ENCODE measurements at regions not wholly inside any gene's neighbourhood (a gene's known extent, or its start where the extent isn't known, plus 50 kb on each side); places are given as distances from the start of the nearest gene placed in this dataset.

GRCh38 chr12:77256956-77257355, 191.6 kb upstream of the E2F7 start:
- no peak for ATAC-seq

GRCh38 chr12:77253321-77253720, 188.0 kb upstream of the E2F7 start:
- H3K27me3 ChIP-seq (ENCODE audit: low read depth) = no peaks in the 10 kb centered on the region
- H3K4me1 ChIP-seq = no peaks in the 10 kb centered on the region
- H3K27ac ChIP-seq = no peak overlapping the region
- ATAC-seq = no peak
- H3K4me3 ChIP-seq = no peak overlapping the region
- no peak for DNase-seq
- H3K36me3 ChIP-seq = no peaks in the 10 kb centered on the region
- no peaks in the 10 kb centered on the region for H3K9me3 ChIP-seq
- intact Hi-C loops (cut with DNase I) = no loop called here
- no peak for TF ChIP-seq CTCF (IDR thresholded peaks at IDR 0.05)

More at GRCh38 chr12:77256956-77257355, 191.6 kb upstream of the E2F7 start:
- intact Hi-C loops (cut with DNase I) = no loop called here
- no peaks in the 10 kb centered on the region for H3K4me1 ChIP-seq
- no peaks in the 10 kb centered on the region for H3K36me3 ChIP-seq
- no peak for TF ChIP-seq CTCF (IDR thresholded peaks at IDR 0.05)
- H3K27me3 ChIP-seq (ENCODE audit: low read depth) = no peaks in the 10 kb centered on the region
- no peaks in the 10 kb centered on the region for H3K9me3 ChIP-seq
- H3K4me3 ChIP-seq = no peak overlapping the region
- no peak for DNase-seq
- H3K27ac ChIP-seq = no peak overlapping the region

- Histone ChIP-seq H3K4me1 (no peaks in the 10 kb centered on the region), H3K36me3 (no peaks in the 10 kb centered on the region), H3K27ac (no peak overlapping the region), H3K9me3 (no peaks in the 10 kb centered on the region), H3K27me3 (ENCODE audit: low read depth) (no peaks in the 10 kb centered on the region), H3K4me3 (no peak overlapping the region)
- DNase-seq (no peak), ATAC-seq (no peak)
- TF ChIP-seq CTCF (IDR thresholded peaks at IDR 0.05) = no peak
- intact Hi-C loops (cut with DNase I) = no loop called here
Measured at GRCh38 chr12:77251799-77252198, 186.4 kb upstream of the E2F7 start.

GRCh38 chr12:77249892-77250291, 184.5 kb upstream of the E2F7 start:
- H3K9me3 ChIP-seq = no peaks in the 10 kb centered on the region
- no peaks in the 10 kb centered on the region for H3K4me1 ChIP-seq
- intact Hi-C loops (cut with DNase I) = no loop called here
- no peaks in the 10 kb centered on the region for H3K36me3 ChIP-seq
- no peak overlapping the region for H3K4me3 ChIP-seq
- no peak for ATAC-seq
- DNase-seq = no peak
- no peak overlapping the region for H3K27ac ChIP-seq
- TF ChIP-seq CTCF (IDR thresholded peaks at IDR 0.05) = no peak
- no peaks in the 10 kb centered on the region for H3K27me3 ChIP-seq (ENCODE audit: low read depth)

GRCh38 chr12:77248036-77248435, 182.7 kb upstream of the E2F7 start:
- Histone ChIP-seq H3K27ac (no peak overlapping the region), H3K4me1 (no peaks in the 10 kb centered on the region), H3K9me3 (no peaks in the 10 kb centered on the region), H3K27me3 (ENCODE audit: low read depth) (no peaks in the 10 kb centered on the region), H3K36me3 (no peaks in the 10 kb centered on the region), H3K4me3 (no peak overlapping the region)
- DNase-seq (no peak), ATAC-seq (no peak)
- no peak for TF ChIP-seq CTCF (IDR thresholded peaks at IDR 0.05)
- intact Hi-C loops (cut with DNase I) = no loop called here

DNA sequence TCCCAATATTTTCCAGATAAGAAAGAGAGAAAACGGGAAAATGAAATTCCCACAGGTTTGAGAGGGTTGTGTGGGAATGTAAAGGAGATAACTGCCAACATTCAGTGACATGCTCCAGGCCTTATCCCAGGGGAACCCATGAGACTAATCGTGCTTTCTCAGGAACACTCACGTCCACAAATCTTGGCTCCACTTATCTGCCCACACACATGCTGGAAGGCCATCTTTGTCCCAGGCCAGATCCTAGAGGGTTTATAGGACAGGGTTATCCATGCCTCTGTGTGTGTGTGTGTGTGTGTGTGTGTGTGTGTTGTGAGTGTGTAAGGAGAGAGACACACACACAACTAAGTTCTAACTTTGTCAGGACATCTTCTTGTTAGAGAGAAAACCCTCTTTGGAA, 182.2 kb upstream of the E2F7 start:
- Histone ChIP-seq H3K36me3 (no peaks in the 10 kb centered on the region), H3K27me3 (ENCODE audit: low read depth) (no peaks in the 10 kb centered on the region), H3K9me3 (no peaks in the 10 kb centered on the region), H3K27ac (no peak overlapping the region), H3K4me1 (no peaks in the 10 kb centered on the region), H3K4me3 (no peak overlapping the region)
- DNase-seq (no peak), ATAC-seq (no peak)
- no peak for TF ChIP-seq CTCF (IDR thresholded peaks at IDR 0.05)
- intact Hi-C loops (cut with DNase I) = no loop called here

All from lower lobe of right lung (tissue), 2 donors.